Keratinocyte (primary cell): ENCODE measurements at regions not wholly inside any gene's neighbourhood (a gene's known extent, or its start where the extent isn't known, plus 50 kb on each side); places are given as distances from the start of the nearest gene placed in this dataset.

Source experiments
- DNase-seq: peaks from one replicate; pipeline ENCODE4 v3.0.0-alpha.2; 2011; ENCODE audit warnings: low read depth, missing footprints, low spot score
- FAIRE-seq: peaks from 2 replicates; lab custom pipeline; 2011; peaks lifted over from hg19 to GRCh38; lab: Jason Lieb, UNC
- H2AFZ ChIP-seq: 2 replicates; pipeline ENCODE4 v1.6.0; 2012; ENCODE audit warnings: low read length, control low read depth, inconsistent platforms; ENCODE audit not compliant: control insufficient read depth
- H3K27ac ChIP-seq: 2 replicates; pipeline ENCODE4 v1.5.1; 2011; ENCODE audit warnings: low read length; ENCODE audit not compliant: control insufficient read depth, insufficient read depth
- H3K27me3 ChIP-seq: 3 replicates; pipeline ENCODE4 v1.6.0; 2011; ENCODE audit warnings: low read length; ENCODE audit not compliant: control insufficient read depth, insufficient read depth; ENCODE audit errors: extremely low read depth
- H3K36me3 ChIP-seq, 2 experiments: 2 replicates in 1 of 2; 3 replicates in 1 of 2; pipeline ENCODE4 v1.5.1; 2011; ENCODE audit warnings: low read length in 2 of 2, mild to moderate bottlenecking in 1 of 2; ENCODE audit not compliant: control insufficient read depth in 2 of 2, insufficient read depth in 2 of 2; ENCODE audit errors: extremely low read depth in 1 of 2
- H3K4me1 ChIP-seq: 3 replicates; pipeline ENCODE4 v1.5.1; 2011; ENCODE audit warnings: low read length; ENCODE audit not compliant: control insufficient read depth, insufficient read depth; ENCODE audit errors: extremely low read depth
- H3K4me2 ChIP-seq: 3 replicates; pipeline ENCODE4 v1.6.0; 2011; ENCODE audit warnings: low read depth, low read length; ENCODE audit not compliant: control insufficient read depth, insufficient read depth; ENCODE audit errors: extremely low read depth
- H3K4me3 ChIP-seq, 3 experiments: fragments of 200-600 bp in 1 of 3; sonication (generic) in 1 of 3; 2 replicates in 2 of 3; 3 replicates in 1 of 3; pipeline ENCODE4 v1.5.1; 2011 to 2016; ENCODE audit warnings: low read length in 3 of 3, mild to moderate bottlenecking in 3 of 3, control low read depth in 2 of 3, inconsistent platforms in 1 of 3, low read depth in 1 of 3, mixed read lengths in 1 of 3, mixed run types in 1 of 3, moderate library complexity in 1 of 3; ENCODE audit not compliant: control insufficient read depth in 2 of 3, insufficient read depth in 2 of 3; ENCODE audit errors: extremely low read depth in 1 of 3
- H3K79me2 ChIP-seq: 2 replicates; pipeline ENCODE4 v1.6.0; 2012; ENCODE audit warnings: low read length; ENCODE audit not compliant: control insufficient read depth, insufficient read depth
- H3K9ac ChIP-seq: 3 replicates; pipeline ENCODE4 v1.6.0; 2011; ENCODE audit warnings: low read length; ENCODE audit not compliant: control insufficient read depth, insufficient read depth; ENCODE audit errors: extremely low read depth
- H3K9me1 ChIP-seq: 3 replicates; pipeline ENCODE4 v1.6.0; 2011; ENCODE audit warnings: low read length; ENCODE audit not compliant: control insufficient read depth, insufficient read depth; ENCODE audit errors: extremely low read depth
- H3K9me3 ChIP-seq: 2 replicates; pipeline ENCODE4 v1.5.1; 2012; ENCODE audit warnings: low read depth, low read length; ENCODE audit not compliant: control insufficient read depth
- H4K20me1 ChIP-seq: 3 replicates; pipeline ENCODE4 v1.6.0; 2011; ENCODE audit warnings: low read length; ENCODE audit not compliant: control insufficient read depth, insufficient read depth; ENCODE audit errors: extremely low read depth
- EZH2 ChIP-seq: IDR thresholded peaks from one replicate; pipeline ENCODE4 v1.6.1; 2012; ENCODE audit warnings: inconsistent platforms, mild to moderate bottlenecking, low read length, moderate library complexity
- dilution Hi-C: fragments of 300-500 bp; cut with MboI; formaldehyde crosslinking; loops from one replicate; pipeline ENCODE4 v1.7.0; 2020; ENCODE audit warnings: low sequenced_read_pairs; ENCODE audit not compliant: extremely low pct_ligation_motif_present
- TF ChIP-seq, protein P1 (sequence below), 3 experiments: IDR thresholded peaks in 1 of 3; conservative IDR thresholded peaks in 1 of 3; optimal IDR thresholded peaks in 1 of 3; 2 replicates in 2 of 3; 3 replicates in 1 of 3; pipeline versions ENCODE3 to v1.5.1; 2011; ENCODE audit warnings: low read length in 3 of 3, mild to moderate bottlenecking in 3 of 3, moderate library complexity in 2 of 3, control low read depth in 1 of 3, inconsistent platforms in 1 of 3; ENCODE audit not compliant: insufficient read depth in 2 of 3; ENCODE audit errors: extremely low read depth in 1 of 3

- no peaks in the 10 kb centered on the region for H3K9me3 ChIP-seq
- FAIRE-seq (no peak), DNase-seq (no peak)
- H3K27ac ChIP-seq: no peak overlapping the region
- no peak overlapping the region for H3K4me3 ChIP-seq
- H4K20me1 ChIP-seq: no peaks in the 10 kb centered on the region
- no peak overlapping the region for H3K4me2 ChIP-seq
- H3K36me3 ChIP-seq: no peaks in the 10 kb centered on the region
- H3K4me1 ChIP-seq: no peaks in the 10 kb centered on the region
- TF ChIP-seq, protein P1, sequence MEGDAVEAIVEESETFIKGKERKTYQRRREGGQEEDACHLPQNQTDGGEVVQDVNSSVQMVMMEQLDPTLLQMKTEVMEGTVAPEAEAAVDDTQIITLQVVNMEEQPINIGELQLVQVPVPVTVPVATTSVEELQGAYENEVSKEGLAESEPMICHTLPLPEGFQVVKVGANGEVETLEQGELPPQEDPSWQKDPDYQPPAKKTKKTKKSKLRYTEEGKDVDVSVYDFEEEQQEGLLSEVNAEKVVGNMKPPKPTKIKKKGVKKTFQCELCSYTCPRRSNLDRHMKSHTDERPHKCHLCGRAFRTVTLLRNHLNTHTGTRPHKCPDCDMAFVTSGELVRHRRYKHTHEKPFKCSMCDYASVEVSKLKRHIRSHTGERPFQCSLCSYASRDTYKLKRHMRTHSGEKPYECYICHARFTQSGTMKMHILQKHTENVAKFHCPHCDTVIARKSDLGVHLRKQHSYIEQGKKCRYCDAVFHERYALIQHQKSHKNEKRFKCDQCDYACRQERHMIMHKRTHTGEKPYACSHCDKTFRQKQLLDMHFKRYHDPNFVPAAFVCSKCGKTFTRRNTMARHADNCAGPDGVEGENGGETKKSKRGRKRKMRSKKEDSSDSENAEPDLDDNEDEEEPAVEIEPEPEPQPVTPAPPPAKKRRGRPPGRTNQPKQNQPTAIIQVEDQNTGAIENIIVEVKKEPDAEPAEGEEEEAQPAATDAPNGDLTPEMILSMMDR (optimal IDR thresholded peaks at IDR 0.05 in 1 of 3, IDR thresholded peaks at IDR 0.05 in 1 of 3, conservative IDR thresholded peaks at IDR 0.05 in 1 of 3; ENCODE audit: extremely low read depth in 1 of 3, insufficient read depth in 2 of 3, low read length in 3 of 3): no peak
- TF ChIP-seq EZH2: no peak
- H2AFZ ChIP-seq: no peak overlapping the region
- H3K9me1 ChIP-seq: no peaks in the 10 kb centered on the region
- dilution Hi-C loops: no loop called here
- H3K9ac ChIP-seq: no peak overlapping the region
- H3K27me3 ChIP-seq: no peaks in the 10 kb centered on the region
- no peaks in the 10 kb centered on the region for H3K79me2 ChIP-seq
Measured at GRCh38 chr12:125386652-125387051, 321.4 kb downstream of the AACS start.

DNA sequence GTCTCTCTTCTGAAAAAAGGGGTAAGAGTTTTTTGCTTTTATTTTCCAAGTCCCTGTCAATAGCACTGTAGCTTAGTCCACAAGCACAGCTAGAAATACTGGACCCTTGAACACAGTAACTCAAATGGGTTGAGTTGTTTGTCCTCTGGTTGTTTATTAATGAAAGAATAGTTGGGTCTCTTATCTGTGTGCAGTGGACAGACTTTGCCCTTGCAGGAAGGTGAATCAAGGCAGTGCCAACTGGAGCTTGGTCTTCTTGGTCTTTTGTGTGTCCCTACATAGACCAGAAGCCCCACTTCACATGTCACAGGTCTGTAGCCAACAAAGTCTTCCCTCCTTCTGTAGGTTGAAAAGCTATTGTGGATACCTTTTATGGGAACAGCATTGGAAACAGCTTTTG, 322.0 kb downstream of the AACS start:
- no peak for DNase-seq
- TF ChIP-seq, protein P1 (optimal IDR thresholded peaks at IDR 0.05 in 1 of 3, IDR thresholded peaks at IDR 0.05 in 1 of 3, conservative IDR thresholded peaks at IDR 0.05 in 1 of 3; ENCODE audit: extremely low read depth in 1 of 3, insufficient read depth in 2 of 3, low read length in 3 of 3): no peak
- TF ChIP-seq EZH2: no peak
- Histone ChIP-seq H3K4me2 (no peak overlapping the region), H2AFZ (no peak overlapping the region), H3K27me3 (no peaks in the 10 kb centered on the region), H3K9me3 (no peaks in the 10 kb centered on the region), H4K20me1 (no peaks in the 10 kb centered on the region), H3K4me3 (no peak overlapping the region), H3K9me1 (no peaks in the 10 kb centered on the region), H3K9ac (no peak overlapping the region), H3K36me3 (no peaks in the 10 kb centered on the region), H3K4me1 (no peaks in the 10 kb centered on the region), H3K27ac (no peak overlapping the region), H3K79me2 (no peaks in the 10 kb centered on the region)
- dilution Hi-C loops: no loop called here
- FAIRE-seq: no peak
